Heart right ventricle (tissue), 16 donors: ENCODE measurements at regions not wholly inside any gene's neighbourhood (a gene's known extent, or its start where the extent isn't known, plus 50 kb on each side); places are given as distances from the start of the nearest gene placed in this dataset.
A peak's percentile ranks its signal among the peaks of the same experiment; 100 is the strongest.

Experiments
- ATAC-seq, 8 donors: fragments of 200-7000 bp; cut with Tn5 transposase; one replicate each; pipeline ENCODE4 v1.9.1; 2020; ENCODE audit warnings: mild to moderate bottlenecking in 8 of 8, moderate library complexity in 8 of 8, moderate number of reproducible peaks in 1 of 8
- DNase-seq, 2 donors: peaks; one replicate each; pipeline ENCODE4 v3.0.0-alpha.2; 2020
- H3K27ac ChIP-seq, 10 donors: fragments of 200-600 bp; sonication (generic) in 2 of 10; one replicate each; pipeline versions ENCODE4 v1.5.0 to v1.8.0; 2020 to 2022; ENCODE audit warnings: mild to moderate bottlenecking in 3 of 10
- H3K27me3 ChIP-seq, 7 donors: fragments of 200-600 bp; one replicate each; pipeline ENCODE4 v1.8.0; 2021 to 2022; ENCODE audit warnings: mild to moderate bottlenecking in 2 of 7
- H3K36me3 ChIP-seq, 9 donors: fragments of 200-600 bp; sonication (generic) in 1 of 9; one replicate each; pipeline versions ENCODE4 v1.5.0 to v1.8.0; 2020 to 2022; ENCODE audit warnings: mild to moderate bottlenecking in 2 of 9
- H3K4me1 ChIP-seq, 9 donors: fragments of 200-600 bp; sonication (generic) in 1 of 9; one replicate each; pipeline versions ENCODE4 v1.5.0 to v1.8.0; 2020 to 2022; ENCODE audit warnings: mild to moderate bottlenecking in 4 of 9
- H3K4me3 ChIP-seq, 10 donors: fragments of 200-600 bp; sonication (generic) in 2 of 10; one replicate each; pipeline versions ENCODE4 v1.5.0 to v1.8.0; 2020 to 2022; ENCODE audit warnings: mild to moderate bottlenecking in 7 of 10, moderate library complexity in 2 of 10
- H3K9me3 ChIP-seq, 11 donors: fragments of 200-600 bp in 10 of 11; sonication (generic) in 2 of 11; one replicate each; pipeline versions ENCODE4 v1.5.0 to v1.8.0; 2013 to 2022; ENCODE audit warnings: mild to moderate bottlenecking in 2 of 11, control low read depth in 1 of 11, moderate library complexity in 1 of 11
- WGBS, 2 donors: extraction: QIAGEN DNeasy Blood & Tissue Kit; methylation state at CpG; one replicate each; pipeline ENCODE4 v1.1.7; 2013; ENCODE audit warnings: inconsistent platforms in 1 of 2; 5-methylcytosine and 5-hydroxymethylcytosine counted together
- intact Hi-C, 10 donors: fragments of 100-400 bp; cut with DNase I; formaldehyde crosslinking; loops; one replicate each; pipeline versions ENCODE4 v1.11.1 to v1.14.2; 2022
- TF ChIP-seq, protein P1 (sequence below), 9 donors: fragments of 200-600 bp; sonication (generic) in 2 of 9; IDR thresholded peaks; one replicate each; pipeline versions ENCODE4 v1.5.0 to v1.8.0; 2021 to 2022; ENCODE audit warnings: antibody characterized with exemption in 9 of 9, mild to moderate bottlenecking in 5 of 9, moderate library complexity in 1 of 9
- donor health status: Arrhythmogenic right ventricular cardiomyopathy.
- donor health status: ischemic (EF 13 %, LVEDD 7.1; RV severe dilation, severe dysfunction).
- donor health status: healthy with polysubstance abuse.
- donor health status: DM: no; HTN: yes; CAD: no.
- donor health status: DM: no; HTN: no; CAD: no.
- donor health status: ischemic (EF 25% LVEDD 6.9; RV normal size, moderate dysfunction).
- donor health status: ischemic (EF 25% LVEDD 5.7; RV mildly dilated, moderate dysfunction).
- donor health status: healthy.
- donor health status: DM: yes; HTN: yes; CAD: no.
- donor health status: Ischemic cardiomyopathy.
- donor health status: ischemic (EF 35%, LVEDD 5.7; RV mildly dilated, moderate dysfunction).
- donor health status: nonischemic (EF 11% LVEDD 7.7; RV severe dilation, severe dysfunction).
- donor health status: DM: yes; HTN: yes; CAD: no.
- donor health status: PGD.
- donor health status: ischemic (EF 29% LVEDD 5.4; RV normal size, mild dysfunction).
- donor health status: nonischemic (EF 23%, LVEDD 6.1; RV moderate dilation, normal function).

DNA sequence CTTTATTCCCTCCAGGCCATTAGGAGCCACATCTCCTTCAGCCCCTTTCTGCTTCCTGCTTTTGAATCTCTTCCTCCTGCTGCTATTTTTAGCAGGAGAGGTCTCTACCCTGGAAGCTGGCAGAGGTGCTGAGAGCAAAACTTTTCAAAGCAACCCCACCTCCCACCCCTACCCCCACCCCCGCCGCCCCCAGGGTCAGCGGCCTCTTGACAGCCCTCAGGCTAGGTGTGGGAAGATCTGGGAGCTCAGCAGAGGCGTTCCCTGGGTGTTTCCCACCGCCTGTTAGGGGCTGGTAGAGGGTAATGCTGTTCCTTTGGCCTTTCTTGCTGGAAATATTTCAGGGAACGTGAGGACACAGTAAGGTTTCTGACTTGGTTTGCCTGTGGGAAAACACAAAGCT lies 112.5 kb upstream of the CACHD1 start:
- ATAC-seq, result peak in 1 of 8 donors; percentile 45
- peaks cover 0 to 12% (median 0%) of the 10 kb centered on the region in 9 donors for H3K4me1 ChIP-seq
- TF ChIP-seq, protein P1, sequence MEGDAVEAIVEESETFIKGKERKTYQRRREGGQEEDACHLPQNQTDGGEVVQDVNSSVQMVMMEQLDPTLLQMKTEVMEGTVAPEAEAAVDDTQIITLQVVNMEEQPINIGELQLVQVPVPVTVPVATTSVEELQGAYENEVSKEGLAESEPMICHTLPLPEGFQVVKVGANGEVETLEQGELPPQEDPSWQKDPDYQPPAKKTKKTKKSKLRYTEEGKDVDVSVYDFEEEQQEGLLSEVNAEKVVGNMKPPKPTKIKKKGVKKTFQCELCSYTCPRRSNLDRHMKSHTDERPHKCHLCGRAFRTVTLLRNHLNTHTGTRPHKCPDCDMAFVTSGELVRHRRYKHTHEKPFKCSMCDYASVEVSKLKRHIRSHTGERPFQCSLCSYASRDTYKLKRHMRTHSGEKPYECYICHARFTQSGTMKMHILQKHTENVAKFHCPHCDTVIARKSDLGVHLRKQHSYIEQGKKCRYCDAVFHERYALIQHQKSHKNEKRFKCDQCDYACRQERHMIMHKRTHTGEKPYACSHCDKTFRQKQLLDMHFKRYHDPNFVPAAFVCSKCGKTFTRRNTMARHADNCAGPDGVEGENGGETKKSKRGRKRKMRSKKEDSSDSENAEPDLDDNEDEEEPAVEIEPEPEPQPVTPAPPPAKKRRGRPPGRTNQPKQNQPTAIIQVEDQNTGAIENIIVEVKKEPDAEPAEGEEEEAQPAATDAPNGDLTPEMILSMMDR (IDR thresholded peaks at IDR 0.05), result no peak
- no peak overlapping the region for H3K4me3 ChIP-seq
- no peaks in the 10 kb centered on the region for H3K36me3 ChIP-seq
- H3K27ac ChIP-seq, result no peak overlapping the region
- H3K9me3 ChIP-seq, result no peaks in the 10 kb centered on the region
- intact Hi-C loops, result no loop called here
- no peak for DNase-seq
- H3K27me3 ChIP-seq, result no peaks in the 10 kb centered on the region
- 31 to 32% methylated on average over 6 of the region's 6 CpGs for WGBS, 2 donors

DNA sequence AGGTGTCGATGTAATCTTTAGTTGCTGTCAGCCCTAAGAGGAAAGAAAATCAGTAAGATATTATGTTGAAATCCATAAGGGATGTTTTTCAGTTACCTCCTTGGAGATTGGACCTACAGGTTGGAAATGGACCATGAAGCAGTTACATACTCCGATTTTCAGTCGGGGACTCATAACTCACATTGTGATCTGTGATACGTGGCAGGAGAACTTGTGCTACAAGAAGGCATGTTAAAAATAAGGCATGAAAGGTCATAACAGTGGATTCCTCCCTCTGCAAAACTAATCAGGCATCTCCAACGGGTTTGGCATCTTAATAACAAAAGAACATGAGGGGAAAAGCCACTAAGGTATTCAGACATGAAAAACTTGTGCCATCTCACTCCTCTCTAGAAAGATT lies 111.2 kb upstream of the CACHD1 start:
- Histone ChIP-seq H3K9me3 (no peaks in the 10 kb centered on the region), H3K27me3 (no peaks in the 10 kb centered on the region), H3K27ac (no peak overlapping the region), H3K4me1 (peaks cover 0 to 12% (median 0%) of the 10 kb centered on the region in 9 donors), H3K36me3 (no peaks in the 10 kb centered on the region), H3K4me3 (no peak overlapping the region)
- DNase-seq (no peak), ATAC-seq (no peak)
- intact Hi-C loops, result no loop called here
- TF ChIP-seq, protein P1 (IDR thresholded peaks at IDR 0.05), result no peak
- WGBS, 2 donors, result 73 to 74% methylated on average over 5 of the region's 5 CpGs

DNA sequence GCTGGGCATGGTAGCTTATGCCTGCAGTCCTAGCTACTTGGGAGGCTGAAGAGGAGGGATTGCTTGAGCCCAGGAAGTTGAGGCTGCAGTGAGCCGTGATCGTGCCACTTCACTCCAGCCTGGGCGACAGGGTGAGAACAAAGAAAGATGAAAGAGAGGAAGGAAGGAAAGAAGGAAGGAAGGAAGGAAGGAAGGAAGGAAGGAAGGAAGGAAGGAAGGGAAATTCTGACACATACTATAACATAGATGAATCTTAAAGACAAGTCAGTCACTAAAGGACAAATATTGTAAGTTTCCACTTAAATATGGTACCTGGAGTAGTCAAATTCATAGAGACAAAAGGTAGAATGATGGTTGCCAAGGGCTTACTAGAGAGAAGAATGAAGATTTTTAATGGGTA lies 108.0 kb upstream of the CACHD1 start:
- no peak overlapping the region for H3K27ac ChIP-seq
- H3K27me3 ChIP-seq, result no peaks in the 10 kb centered on the region
- no peaks in the 10 kb centered on the region for H3K9me3 ChIP-seq
- no peak overlapping the region for H3K4me3 ChIP-seq
- ATAC-seq (no peak), DNase-seq (no peak)
- H3K4me1 ChIP-seq, result peaks cover 0 to 8% (median under 1%) of the 10 kb centered on the region in 9 donors
- intact Hi-C loops, result no loop called here
- TF ChIP-seq, protein P1 (IDR thresholded peaks at IDR 0.05), result no peak
- 66 to 69% methylated on average over 3 of the region's 3 CpGs for WGBS, 2 donors
- H3K36me3 ChIP-seq, result no peaks in the 10 kb centered on the region

DNA sequence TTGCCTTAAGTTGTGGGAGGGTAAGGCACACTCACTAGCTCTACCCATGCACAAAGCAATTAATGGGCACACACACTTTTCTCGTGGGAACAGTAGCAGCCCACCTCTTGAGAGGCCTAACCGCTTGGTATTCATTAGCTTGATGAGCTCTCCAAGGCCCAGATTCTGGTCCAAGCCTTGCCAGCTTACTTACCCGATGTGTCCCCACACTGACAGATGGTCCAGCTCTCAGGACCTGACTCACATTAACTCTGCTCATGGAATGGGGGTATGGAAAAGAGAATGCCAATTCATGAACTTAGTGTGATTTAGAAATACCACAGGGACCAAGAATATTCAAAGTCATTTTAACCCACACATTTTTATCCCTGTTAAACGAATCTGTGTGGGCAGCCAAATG lies 106.8 kb upstream of the CACHD1 start:
- TF ChIP-seq, protein P1 (IDR thresholded peaks at IDR 0.05), result no peak
- no peak for DNase-seq
- Histone ChIP-seq H3K27ac (no peak overlapping the region), H3K4me1 (peaks cover 0 to 12% (median 5%) of the 10 kb centered on the region in 9 donors), H3K9me3 (no peaks in the 10 kb centered on the region), H3K36me3 (no peaks in the 10 kb centered on the region), H3K27me3 (no peaks in the 10 kb centered on the region), H3K4me3 (no peak overlapping the region)
- WGBS, 2 donors, result 80 to 83% methylated on average over 4 of the region's 4 CpGs
- no peak for ATAC-seq
- intact Hi-C loops, result no loop called here

DNA sequence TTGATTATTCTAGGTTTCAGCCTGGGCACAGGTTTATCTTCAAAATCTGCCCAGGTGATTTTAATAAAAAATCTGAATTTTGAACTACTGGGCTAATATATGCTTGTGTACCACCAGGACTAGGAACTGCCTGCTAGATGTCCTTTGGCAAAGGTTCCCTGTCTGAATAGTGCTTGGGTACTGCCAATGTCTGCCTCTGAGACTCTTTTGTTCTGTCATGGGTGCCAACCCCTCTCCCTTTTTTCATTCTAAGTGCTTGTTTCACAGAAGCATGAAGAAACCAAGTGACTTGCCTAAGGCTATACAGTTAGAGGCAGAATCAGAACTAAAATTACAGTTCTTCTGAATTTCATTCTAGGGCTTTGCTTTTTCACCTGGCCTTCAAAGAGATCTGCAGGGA lies 106.3 kb upstream of the CACHD1 start:
- DNase-seq (no peak), ATAC-seq (no peak)
- no peak overlapping the region for H3K27ac ChIP-seq
- no peaks in the 10 kb centered on the region for H3K36me3 ChIP-seq
- H3K4me3 ChIP-seq, result no peak overlapping the region
- H3K9me3 ChIP-seq, result no peaks in the 10 kb centered on the region
- H3K4me1 ChIP-seq, result peaks cover 0 to 14% (median 5%) of the 10 kb centered on the region in 9 donors
- intact Hi-C loops, result no loop called here
- H3K27me3 ChIP-seq, result no peaks in the 10 kb centered on the region
- TF ChIP-seq, protein P1 (IDR thresholded peaks at IDR 0.05), result no peak
